GM19238 (cell line): ENCODE measurements at regions not wholly inside any gene's neighbourhood (a gene's known extent, or its start where the extent isn't known, plus 50 kb on each side); places are given as distances from the start of the nearest gene placed in this dataset.
"Not testable (repeated sequence)": the region's sequence is repeated elsewhere in the genome, so short reads cannot be mapped to it uniquely, and the experiment has no call there.

ENCODE experiments used
- DNase-seq: peaks from one replicate; pipeline ENCODE4 v3.0.0; 2011; ENCODE audit warnings: low spot score; ENCODE audit not compliant: insufficient read length

GRCh38 chr17:77332981-77333685, 192.4 kb downstream of the SEC14L1 start:
- DNase-seq, result no peak

DNA sequence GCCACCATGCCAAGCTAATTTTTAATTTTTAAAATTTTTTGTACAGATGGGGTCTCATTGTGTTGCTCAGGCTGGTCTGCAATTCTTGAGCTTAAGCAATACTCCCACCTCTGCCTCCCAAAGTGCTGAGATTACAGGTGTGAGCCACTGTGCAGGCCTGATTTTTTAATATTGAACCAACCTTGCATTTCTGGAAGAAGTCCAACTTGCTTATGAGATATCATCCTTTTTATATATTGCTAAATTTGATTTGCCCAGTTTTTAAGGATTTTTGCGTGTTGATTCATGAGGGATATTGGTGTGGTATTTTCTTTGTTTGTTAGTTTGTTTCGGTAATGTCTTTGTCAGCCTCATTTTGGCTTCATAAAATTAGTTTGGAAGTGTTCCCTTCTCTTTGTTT, 196.4 kb downstream of the SEC14L1 start:
- no peak for DNase-seq

GRCh38 chr17:77341069-77341541, 200.3 kb downstream of the SEC14L1 start:
- no peak for DNase-seq

DNA sequence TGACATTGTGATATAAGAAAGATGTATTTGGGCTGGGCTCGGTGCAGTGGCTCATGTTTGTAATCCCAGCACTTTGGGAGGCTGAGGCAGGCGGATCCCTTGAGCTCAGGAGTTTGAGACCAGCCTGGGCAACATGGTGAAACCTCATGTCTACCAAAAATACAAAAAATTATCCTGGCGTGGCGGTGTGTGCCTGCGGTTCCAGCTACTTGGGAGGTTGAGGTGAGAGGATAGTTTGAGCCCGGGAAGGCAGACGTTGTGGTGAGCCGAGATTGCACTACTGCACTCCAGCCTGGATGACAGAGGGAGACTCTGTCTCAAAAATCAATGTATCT, 201.9 kb downstream of the SEC14L1 start:
- DNase-seq, result not testable (repeated sequence)

DNA sequence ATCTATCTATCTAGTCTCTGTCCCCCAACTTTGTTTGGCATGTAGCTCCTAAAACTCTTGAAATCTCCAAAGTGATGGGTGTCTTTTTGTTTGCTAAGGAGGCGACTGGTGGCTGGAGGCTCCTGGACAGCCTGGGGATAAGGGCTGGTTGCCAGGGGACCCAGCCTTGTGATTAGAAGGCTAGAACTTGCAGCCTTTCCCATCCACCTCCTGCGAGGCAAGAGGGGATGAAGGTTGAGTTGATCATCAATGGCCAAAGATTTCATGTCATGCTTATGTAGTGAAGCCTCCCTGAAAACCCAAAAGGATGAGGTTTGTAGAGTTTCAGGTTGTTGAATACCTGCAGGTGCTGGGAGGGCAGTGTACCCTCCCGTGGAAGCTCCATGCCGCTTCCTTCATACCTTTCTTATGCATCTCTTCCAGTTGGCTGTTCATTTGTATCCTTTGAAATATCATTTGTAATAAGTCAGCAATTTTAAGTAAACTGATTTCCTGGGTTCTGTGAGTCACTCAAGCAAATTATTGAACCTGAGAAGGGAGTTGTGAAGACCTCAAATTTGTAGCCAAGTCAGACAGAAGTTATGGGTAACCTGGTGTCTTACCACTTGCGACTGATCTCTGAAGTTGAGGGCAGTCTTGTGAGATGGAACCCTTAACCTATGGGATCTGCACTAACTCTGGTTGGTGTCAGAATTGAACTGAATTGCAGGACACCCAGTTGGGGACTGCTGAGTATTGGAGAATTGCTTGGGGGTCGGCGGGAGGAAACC, 202.4 kb downstream of the SEC14L1 start:
- no peak for DNase-seq

DNA sequence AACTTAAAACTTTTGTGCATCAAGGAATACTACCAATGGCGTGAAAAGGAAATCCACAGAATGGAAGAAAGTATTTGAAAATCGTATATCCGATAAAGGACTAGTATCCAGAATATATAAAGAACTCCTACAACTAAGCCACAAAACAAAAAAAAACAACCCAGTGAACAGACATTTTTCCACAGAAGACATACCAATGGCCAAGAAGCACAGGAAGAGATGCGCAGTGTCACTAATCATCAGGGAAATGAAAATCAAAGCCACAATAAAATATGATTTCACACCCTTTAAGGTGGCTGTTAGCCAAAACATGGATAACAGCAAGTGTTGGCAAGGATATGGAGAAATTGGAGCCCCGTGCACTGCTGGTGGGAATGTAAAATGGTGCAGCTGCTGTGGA, 203.3 kb downstream of the SEC14L1 start:
- DNase-seq, result no peak

- DNase-seq, result no peak
Observed at GRCh38 chr17:77345260-77345910, 204.6 kb downstream of the SEC14L1 start.

DNA sequence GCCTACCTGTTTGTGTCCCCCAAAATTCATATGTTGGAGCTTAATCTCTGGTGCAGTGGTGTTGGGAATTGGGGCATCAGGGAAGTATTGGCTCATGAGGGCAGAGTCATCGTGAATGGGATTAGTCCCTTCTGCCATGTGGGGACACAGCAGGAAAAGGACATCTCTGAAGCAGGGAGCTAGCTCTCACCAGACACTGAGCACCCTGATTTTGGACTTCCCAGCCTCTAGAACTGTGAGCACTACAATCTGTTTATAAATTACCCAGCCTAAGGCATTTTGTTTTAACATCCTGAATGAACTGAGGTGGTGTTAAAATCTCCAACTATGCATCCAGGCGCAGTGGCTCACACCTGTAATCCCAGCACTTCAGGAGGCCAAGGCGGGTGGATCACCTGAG, 206.0 kb downstream of the SEC14L1 start:
- DNase-seq, result no peak

DNA sequence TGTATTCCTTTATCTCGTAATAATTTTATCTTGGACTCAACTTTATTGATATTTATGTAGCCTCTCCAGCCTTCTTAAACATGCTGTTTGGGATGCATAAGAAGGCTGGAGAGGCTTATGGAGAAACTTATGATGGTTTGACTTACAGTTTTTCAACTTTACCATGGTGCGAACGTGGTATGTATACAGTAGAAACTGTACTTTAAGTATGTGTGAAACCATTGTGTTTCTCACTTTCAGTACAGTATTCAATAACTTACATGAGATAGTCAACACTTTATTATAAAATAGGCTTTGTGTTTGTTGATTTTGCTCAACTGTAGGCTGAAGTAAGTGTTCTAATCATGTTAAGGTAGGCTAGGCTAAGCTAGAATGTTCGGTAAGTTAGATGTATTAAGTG, 206.8 kb downstream of the SEC14L1 start:
- no peak for DNase-seq

- DNase-seq, result no peak
Observed at GRCh38 chr17:77349976-77350830, 209.4 kb downstream of the SEC14L1 start.

DNA sequence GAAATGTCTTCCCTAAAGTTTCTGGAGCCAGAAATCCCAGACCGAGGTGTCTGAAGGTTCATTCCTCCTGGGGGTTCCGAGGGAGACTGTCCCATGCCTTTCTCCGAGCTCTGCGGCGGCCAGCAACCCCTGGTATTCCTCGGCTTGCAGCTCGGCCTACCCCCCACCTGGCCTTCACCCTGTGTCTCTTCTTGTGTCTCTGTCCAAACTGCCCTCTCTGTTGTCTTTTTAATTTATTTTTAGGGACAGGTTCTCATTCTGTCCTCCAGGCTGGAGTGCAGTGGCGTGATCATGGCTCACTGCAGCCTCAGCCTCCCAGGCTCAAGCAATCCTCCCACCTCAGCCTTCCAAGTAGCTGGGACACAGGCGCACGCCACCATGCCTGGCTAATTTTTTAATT, 211.7 kb downstream of the SEC14L1 start:
- DNase-seq, result no peak

- DNase-seq, result no peak
Observed at GRCh38 chr17:77352996-77353395, 212.2 kb downstream of the SEC14L1 start.

- no peak for DNase-seq
Observed at GRCh38 chr17:77353684-77354419, 213.1 kb downstream of the SEC14L1 start.

- DNase-seq, result no peak
Observed at GRCh38 chr17:77354420-77354669, 213.6 kb downstream of the SEC14L1 start.

DNA sequence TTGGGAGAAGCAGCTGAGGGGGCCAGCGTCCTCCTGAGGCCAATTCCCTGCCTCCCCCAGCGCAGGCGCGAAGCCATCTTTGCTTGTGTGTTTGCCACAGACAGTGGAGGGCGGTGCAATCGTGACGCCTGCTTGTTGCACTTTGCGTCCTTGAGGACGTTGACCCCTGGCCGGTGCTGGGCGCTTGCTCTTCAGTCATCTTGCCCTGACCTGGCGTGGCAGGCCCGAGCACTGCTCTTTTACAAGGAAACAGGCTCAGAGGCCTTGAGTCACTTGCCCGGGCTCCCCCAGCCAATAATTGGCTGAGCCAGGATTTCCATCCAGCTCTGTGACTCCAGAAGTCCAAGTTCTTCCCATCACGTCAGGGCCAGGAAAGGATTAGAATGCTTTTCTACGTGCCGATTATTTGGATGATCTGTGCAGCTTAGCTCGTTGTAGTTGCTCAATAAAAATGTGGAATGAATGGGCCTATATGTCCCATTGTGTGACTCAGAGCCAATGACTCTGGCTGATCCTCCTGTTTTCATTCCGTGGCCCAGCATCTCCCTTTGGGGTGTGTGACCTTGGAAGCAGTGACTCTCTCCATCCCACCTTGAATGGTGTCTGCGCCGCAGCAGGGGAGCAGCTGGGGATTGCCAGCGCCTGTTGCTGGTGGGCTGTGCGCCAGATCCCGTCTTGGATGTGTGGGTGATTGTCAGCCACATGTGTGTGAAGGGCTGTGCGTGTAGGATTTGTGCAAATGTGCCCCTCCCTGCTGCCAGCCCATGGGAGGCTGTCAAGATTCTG, 214.1 kb downstream of the SEC14L1 start:
- no peak for DNase-seq

DNA sequence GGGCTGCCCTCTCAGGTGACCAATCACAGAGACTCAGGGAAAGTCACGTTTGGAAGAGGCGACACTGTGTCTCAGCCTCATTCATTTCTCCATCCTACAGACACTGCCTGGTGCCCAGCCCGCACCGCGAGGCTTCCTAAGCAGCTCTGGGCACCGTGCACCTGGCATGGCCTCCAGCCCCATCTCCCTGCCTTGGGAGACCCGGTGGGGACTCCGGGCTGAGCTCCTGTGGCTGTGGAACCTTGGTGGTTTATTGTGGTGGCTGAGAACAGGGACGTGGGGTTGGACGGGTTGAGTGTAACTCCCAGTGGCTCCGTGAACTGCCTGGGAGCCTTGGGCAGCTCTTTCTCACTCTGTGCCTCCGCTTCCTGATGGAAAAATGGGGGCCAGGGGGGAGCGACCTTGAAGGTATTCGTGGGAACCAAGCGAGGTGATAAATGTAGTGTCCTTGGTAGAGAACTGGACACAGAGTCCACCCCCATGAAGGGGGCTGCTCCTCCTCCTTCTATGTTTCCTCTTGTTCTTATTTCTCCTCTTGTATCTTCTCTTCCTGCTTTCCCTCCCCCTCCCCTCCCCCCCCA, 215.4 kb downstream of the SEC14L1 start:
- DNase-seq, result no peak

DNA sequence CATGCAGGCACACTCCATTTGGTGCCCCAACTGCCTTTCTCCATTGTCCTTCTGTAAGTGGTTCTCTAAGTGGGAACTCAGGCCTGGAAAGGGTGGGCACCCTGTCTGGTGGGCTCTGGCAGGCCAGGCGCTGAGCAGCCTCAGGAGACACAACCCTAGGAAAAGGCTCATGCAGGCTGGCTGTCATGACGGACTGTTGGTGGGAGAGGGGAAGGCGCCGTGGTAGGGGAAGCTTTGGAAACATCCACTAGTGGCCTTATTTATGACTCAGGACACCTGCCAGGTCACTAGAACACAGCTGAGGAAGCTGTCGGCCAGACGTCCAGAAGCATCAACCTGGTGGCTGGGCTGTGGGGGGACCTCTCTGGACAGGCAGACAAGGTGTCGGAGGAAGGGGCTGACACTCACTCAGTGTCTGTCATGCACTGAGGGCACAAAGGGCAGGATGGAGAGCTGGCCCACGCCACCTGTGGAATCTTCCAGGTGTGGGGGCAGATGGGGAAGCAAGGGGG, 216.0 kb downstream of the SEC14L1 start:
- no peak for DNase-seq

GRCh38 chr17:77358801-77359200, 218.0 kb downstream of the SEC14L1 start:
- DNase-seq, result no peak

DNA sequence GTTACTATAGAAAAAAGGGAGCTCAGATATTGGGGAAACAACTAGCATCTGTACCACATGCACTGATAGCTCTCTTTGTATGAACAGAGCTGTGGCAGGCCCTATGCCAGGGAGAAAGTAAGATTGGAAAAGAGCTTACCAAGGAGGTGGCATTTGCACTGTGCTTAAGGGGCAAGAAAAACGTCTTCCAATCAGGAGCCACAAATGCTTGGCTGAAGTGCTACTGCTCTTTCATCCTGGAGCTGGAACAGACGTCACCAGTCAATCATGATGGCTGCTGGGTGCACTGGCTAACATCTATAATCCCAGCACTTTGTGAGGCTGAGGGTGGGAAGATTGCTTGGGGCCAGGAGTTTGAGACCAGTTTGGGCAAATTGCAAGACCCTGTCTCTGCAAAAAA, 218.5 kb downstream of the SEC14L1 start:
- no peak for DNase-seq
